Panc1 (cell line): ENCODE measurements at regions not wholly inside any gene's neighbourhood (a gene's known extent, or its start where the extent isn't known, plus 50 kb on each side); places are given as distances from the start of the nearest gene placed in this dataset.
"Not testable (repeated sequence)": the region's sequence is repeated elsewhere in the genome, so short reads cannot be mapped to it uniquely, and the experiment has no call there.

Experiments
- ATAC-seq: fragments of 200-7000 bp; cut with Tn5 transposase; 2 replicates; pipeline ENCODE4 v1.9.1; 2020; ENCODE audit warnings: mild to moderate bottlenecking, moderate library complexity
- BruUV-seq: library from RNA; stranded (reverse); fragments of 400-500 nt; replicated peaks from 2 replicates; lab custom pipeline; 2021; lab: Mats Ljungman, UMichigan
- CTCF ChIA-PET: fragments of 300-600 bp; sonication (Branson Sonifier 250); formaldehyde crosslinking; loops from one replicate; lab custom pipeline; 2022; ENCODE audit warnings: antibody characterized with exemption; lab: Charles Lee
- POLR2A ChIA-PET: fragments of 300-600 bp; sonication (Branson Sonifier 250); formaldehyde crosslinking; loops from one replicate; lab custom pipeline; 2022; ENCODE audit warnings: antibody characterized with exemption; lab: Charles Lee
- DNase-seq: peaks from one replicate; pipeline ENCODE4 v3.0.0-alpha.2; 2010; ENCODE audit warnings: low read depth, low spot score
- H3K27ac ChIP-seq: 2 replicates; pipeline ENCODE4 v1.5.1; 2011; ENCODE audit warnings: mild to moderate bottlenecking, low read length, inconsistent platforms
- H3K27me3 ChIP-seq: fragments of 200-500 bp; sonication (Bioruptor generic); 2 replicates; pipeline ENCODE4 v1.6.0; 2014; ENCODE audit warnings: low read length, inconsistent platforms; ENCODE audit not compliant: control insufficient read depth, insufficient read depth
- H3K36me3 ChIP-seq: fragments of 200-500 bp; sonication (Bioruptor generic); 2 replicates; pipeline ENCODE4 v1.5.1; 2014; ENCODE audit warnings: inconsistent platforms, mild to moderate bottlenecking, low read length, moderate library complexity; ENCODE audit not compliant: control insufficient read depth, insufficient read depth
- H3K4me1 ChIP-seq: 2 replicates; pipeline ENCODE4 v1.5.1; 2011; ENCODE audit warnings: inconsistent platforms, mild to moderate bottlenecking, low read length, moderate library complexity; ENCODE audit not compliant: control insufficient read depth, insufficient read depth
- H3K4me3 ChIP-seq, 2 experiments: 2 replicates each; pipeline ENCODE4 v1.5.1; 2011 to 2012; ENCODE audit warnings: low read depth in 2 of 2, low read length in 2 of 2, mild to moderate bottlenecking in 2 of 2, inconsistent platforms in 1 of 2, moderate library complexity in 1 of 2
- H3K9me3 ChIP-seq: fragments of 200-500 bp; sonication (Bioruptor generic); 2 replicates; pipeline ENCODE4 v1.5.1; 2014; ENCODE audit warnings: low read depth, mild to moderate bottlenecking, inconsistent platforms, low read length, moderate library complexity; ENCODE audit not compliant: control insufficient read depth, insufficient read depth
- POLR2AphosphoS5 ChIP-seq: IDR thresholded peaks from 2 replicates; pipeline ENCODE4 v1.6.1; 2012; ENCODE audit warnings: mild to moderate bottlenecking, low read depth, low read length, moderate library complexity
- SIN3A ChIP-seq: IDR thresholded peaks from 2 replicates; pipeline ENCODE4 v1.6.1; 2012; ENCODE audit warnings: low read depth, mild to moderate bottlenecking, low read length, moderate library complexity, borderline replicate concordance; ENCODE audit not compliant: insufficient read depth
- TCF7L2 ChIP-seq: IDR thresholded peaks from 2 replicates; pipeline ENCODE4 v1.6.1; 2011; ENCODE audit warnings: mild to moderate bottlenecking, low read depth, low read length, inconsistent platforms
- in situ Hi-C: cut with HindIII; loops from 2 replicates; pipeline ENCODE4 v1.10.0; 2016; ENCODE audit warnings: low sequenced_read_pairs, low pct_unique_long_range_greater_than_20kb
- intact Hi-C: fragments of 100-400 bp; cut with micrococcal nuclease; formaldehyde crosslinking; loops from one replicate; pipeline ENCODE4 v1.10.0; 2022; ENCODE audit not compliant: unreplicated experiment
- TF ChIP-seq, protein P1 (sequence below): fragments of 450-650 bp; IDR thresholded peaks from 2 replicates; pipeline ENCODE4 v1.5.1; 2017; ENCODE audit warnings: mild to moderate bottlenecking
- TF ChIP-seq, protein P2 (sequence below), 2 experiments: IDR thresholded peaks; 2 replicates each; pipeline ENCODE4 v1.6.1; 2011 to 2012; ENCODE audit warnings: low read depth in 2 of 2, control low read depth in 1 of 2, low read length in 1 of 2, mild to moderate bottlenecking in 1 of 2, moderate library complexity in 1 of 2; ENCODE audit not compliant: insufficient read depth in 1 of 2

DNA sequence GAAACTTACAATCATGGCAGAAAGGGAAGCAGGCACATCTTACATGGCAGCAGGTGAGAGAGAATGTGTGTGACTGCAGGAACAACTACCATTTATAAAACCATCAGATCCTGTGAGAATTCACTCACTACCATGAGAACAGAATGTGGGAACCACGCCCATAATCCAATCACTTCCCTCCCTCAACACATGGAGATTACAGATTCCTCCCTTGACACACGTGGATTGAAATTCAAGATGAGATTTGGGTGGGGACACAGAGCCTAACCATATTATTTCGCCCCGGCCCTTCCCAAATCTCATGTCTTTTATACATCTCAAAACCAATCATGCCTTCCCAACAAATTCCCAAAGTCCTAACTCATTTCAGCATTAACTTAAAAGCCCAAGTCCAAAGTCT lies 203.6 kb downstream of the C12orf75 start:
- in situ Hi-C loops: no loop called here
- ATAC-seq (no peak), DNase-seq (no peak)
- no peak for TF ChIP-seq TCF7L2
- TF ChIP-seq POLR2AphosphoS5: no peak
- TF ChIP-seq, protein P1, sequence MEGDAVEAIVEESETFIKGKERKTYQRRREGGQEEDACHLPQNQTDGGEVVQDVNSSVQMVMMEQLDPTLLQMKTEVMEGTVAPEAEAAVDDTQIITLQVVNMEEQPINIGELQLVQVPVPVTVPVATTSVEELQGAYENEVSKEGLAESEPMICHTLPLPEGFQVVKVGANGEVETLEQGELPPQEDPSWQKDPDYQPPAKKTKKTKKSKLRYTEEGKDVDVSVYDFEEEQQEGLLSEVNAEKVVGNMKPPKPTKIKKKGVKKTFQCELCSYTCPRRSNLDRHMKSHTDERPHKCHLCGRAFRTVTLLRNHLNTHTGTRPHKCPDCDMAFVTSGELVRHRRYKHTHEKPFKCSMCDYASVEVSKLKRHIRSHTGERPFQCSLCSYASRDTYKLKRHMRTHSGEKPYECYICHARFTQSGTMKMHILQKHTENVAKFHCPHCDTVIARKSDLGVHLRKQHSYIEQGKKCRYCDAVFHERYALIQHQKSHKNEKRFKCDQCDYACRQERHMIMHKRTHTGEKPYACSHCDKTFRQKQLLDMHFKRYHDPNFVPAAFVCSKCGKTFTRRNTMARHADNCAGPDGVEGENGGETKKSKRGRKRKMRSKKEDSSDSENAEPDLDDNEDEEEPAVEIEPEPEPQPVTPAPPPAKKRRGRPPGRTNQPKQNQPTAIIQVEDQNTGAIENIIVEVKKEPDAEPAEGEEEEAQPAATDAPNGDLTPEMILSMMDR: no peak
- TF ChIP-seq SIN3A: no peak
- TF ChIP-seq, protein P2, sequence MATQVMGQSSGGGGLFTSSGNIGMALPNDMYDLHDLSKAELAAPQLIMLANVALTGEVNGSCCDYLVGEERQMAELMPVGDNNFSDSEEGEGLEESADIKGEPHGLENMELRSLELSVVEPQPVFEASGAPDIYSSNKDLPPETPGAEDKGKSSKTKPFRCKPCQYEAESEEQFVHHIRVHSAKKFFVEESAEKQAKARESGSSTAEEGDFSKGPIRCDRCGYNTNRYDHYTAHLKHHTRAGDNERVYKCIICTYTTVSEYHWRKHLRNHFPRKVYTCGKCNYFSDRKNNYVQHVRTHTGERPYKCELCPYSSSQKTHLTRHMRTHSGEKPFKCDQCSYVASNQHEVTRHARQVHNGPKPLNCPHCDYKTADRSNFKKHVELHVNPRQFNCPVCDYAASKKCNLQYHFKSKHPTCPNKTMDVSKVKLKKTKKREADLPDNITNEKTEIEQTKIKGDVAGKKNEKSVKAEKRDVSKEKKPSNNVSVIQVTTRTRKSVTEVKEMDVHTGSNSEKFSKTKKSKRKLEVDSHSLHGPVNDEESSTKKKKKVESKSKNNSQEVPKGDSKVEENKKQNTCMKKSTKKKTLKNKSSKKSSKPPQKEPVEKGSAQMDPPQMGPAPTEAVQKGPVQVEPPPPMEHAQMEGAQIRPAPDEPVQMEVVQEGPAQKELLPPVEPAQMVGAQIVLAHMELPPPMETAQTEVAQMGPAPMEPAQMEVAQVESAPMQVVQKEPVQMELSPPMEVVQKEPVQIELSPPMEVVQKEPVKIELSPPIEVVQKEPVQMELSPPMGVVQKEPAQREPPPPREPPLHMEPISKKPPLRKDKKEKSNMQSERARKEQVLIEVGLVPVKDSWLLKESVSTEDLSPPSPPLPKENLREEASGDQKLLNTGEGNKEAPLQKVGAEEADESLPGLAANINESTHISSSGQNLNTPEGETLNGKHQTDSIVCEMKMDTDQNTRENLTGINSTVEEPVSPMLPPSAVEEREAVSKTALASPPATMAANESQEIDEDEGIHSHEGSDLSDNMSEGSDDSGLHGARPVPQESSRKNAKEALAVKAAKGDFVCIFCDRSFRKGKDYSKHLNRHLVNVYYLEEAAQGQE (IDR thresholded peaks at IDR 0.05; ENCODE audit: insufficient read depth in 1 of 2, low read depth in 2 of 2, low read length in 1 of 2): no peak
- Histone ChIP-seq H3K4me1 (no peaks in the 10 kb centered on the region), H3K9me3 (no peaks in the 10 kb centered on the region), H3K27me3 (no peaks in the 10 kb centered on the region), H3K27ac (no peak overlapping the region), H3K36me3 (no peaks in the 10 kb centered on the region), H3K4me3 (no peak overlapping the region)
- BruUV-seq: no TSS peak
- ChIA-PET CTCF (no interaction called here), POLR2A (no interaction called here)
- intact Hi-C loops: no loop called here

DNA sequence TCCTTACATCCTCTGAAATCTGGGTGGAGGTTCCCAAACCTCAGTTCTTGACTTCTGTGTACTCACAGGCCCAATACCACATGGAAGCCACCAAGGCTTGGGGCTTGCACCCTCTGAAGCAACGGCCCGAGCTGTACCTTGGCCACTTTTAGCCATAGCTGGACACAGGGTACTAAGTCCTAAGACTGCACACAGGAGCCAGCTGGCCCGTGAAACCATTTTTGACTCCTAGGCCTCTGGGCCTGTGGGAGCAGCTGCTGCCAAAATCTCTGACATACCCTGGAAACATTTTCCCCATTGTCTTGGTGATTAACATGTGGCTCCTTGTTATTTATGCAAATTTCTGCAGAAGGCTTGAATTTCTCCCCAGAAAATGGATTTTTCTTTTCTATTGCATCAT lies 204.5 kb downstream of the C12orf75 start:
- H3K4me1 ChIP-seq, in situ Hi-C loops, BruUV-seq, CTCF ChIA-PET, H3K27me3 ChIP-seq, H3K9me3 ChIP-seq, H3K4me3 ChIP-seq, POLR2A ChIA-PET, ATAC-seq, DNase-seq, intact Hi-C loops, H3K27ac ChIP-seq, H3K36me3 ChIP-seq: not testable (repeated sequence)

- no peaks in the 10 kb centered on the region for H3K36me3 ChIP-seq
- no peak overlapping the region for H3K27ac ChIP-seq
- no peaks in the 10 kb centered on the region for H3K4me1 ChIP-seq
- intact Hi-C loops (no loop called here), in situ Hi-C loops (no loop called here)
- ATAC-seq (no peak), DNase-seq (no peak)
- no TSS peak for BruUV-seq
- no peak overlapping the region for H3K4me3 ChIP-seq
- CTCF ChIA-PET: no interaction called here
- H3K9me3 ChIP-seq: no peaks in the 10 kb centered on the region
- TF ChIP-seq, protein P1: no peak
- TF ChIP-seq, protein P2 (IDR thresholded peaks at IDR 0.05; ENCODE audit: insufficient read depth in 1 of 2, low read depth in 2 of 2, low read length in 1 of 2): no peak
- TF ChIP-seq TCF7L2: no peak
- no peak for TF ChIP-seq POLR2AphosphoS5
- TF ChIP-seq SIN3A: no peak
- no peaks in the 10 kb centered on the region for H3K27me3 ChIP-seq
- POLR2A ChIA-PET: no interaction called here
These were observed 208.4 kb downstream of the C12orf75 start for GRCh38 chr12:105538880-105539279.
